C1 segment of cervical spinal cord (tissue), 14 donors: ENCODE measurements at regions not wholly inside any gene's neighbourhood (a gene's known extent, or its start where the extent isn't known, plus 50 kb on each side); places are given as distances from the start of the nearest gene placed in this dataset.
"Not testable (repeated sequence)": the region's sequence is repeated elsewhere in the genome, so short reads cannot be mapped to it uniquely, and the experiment has no call there.

Source experiments
- DNase-seq, 14 donors: peaks; one replicate each; lab custom pipeline; 2025; lab: John Stamatoyannopoulos, UW

DNA sequence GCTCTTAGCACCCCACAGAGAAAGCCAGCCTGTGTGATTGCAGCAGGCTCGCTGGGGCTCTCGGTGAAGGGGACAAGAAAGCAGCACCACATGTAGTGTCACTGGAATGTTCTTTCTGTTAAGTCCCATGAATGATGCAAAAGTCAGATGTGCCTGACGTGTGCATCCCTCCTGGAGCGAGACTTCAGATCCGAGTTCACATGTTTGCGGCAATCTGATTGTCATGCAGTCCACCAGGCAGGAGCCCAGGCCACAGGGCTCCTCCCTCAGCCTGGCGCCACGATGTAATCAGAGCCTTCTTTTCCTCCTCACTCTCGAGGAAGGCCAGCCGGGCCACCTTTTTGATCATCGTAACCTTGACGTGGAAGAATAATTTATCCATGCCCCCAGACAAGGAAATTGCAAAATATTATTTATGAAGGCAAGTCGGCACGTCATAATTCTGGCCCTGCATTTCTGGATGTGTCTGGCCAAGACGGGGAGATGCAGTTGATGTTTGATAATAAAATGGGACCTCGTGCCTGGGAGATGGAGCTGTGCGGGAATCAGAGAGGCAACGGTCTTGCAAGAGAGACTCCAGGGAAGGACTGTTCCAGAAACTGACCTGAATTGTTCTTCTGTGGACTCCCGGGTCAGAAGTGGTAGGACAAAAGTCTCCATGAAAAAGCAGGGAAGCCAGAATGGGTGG lies 214.6 kb downstream of the PHETA1 start:
- DNase-seq, result no peak

DNA sequence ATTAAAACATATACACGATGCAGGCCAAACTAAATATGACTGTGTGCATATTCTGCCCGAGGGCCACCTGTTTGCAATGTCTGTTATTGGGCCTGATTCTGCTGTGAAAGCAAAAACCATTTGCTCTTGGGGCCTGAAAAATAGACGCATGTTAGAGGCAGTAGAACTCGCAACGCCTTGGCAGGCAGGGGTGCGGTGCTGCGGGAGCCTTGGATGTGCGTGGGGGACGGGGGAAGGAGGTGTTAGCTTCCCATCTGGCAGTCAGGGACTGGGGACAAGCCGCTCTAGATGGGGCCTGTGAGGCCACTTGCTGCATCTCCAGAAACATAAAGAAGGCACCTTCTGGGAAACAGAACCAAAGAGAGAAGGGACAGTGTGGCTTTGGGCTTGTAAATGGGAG lies 216.3 kb downstream of the PHETA1 start:
- no peak for DNase-seq

DNA sequence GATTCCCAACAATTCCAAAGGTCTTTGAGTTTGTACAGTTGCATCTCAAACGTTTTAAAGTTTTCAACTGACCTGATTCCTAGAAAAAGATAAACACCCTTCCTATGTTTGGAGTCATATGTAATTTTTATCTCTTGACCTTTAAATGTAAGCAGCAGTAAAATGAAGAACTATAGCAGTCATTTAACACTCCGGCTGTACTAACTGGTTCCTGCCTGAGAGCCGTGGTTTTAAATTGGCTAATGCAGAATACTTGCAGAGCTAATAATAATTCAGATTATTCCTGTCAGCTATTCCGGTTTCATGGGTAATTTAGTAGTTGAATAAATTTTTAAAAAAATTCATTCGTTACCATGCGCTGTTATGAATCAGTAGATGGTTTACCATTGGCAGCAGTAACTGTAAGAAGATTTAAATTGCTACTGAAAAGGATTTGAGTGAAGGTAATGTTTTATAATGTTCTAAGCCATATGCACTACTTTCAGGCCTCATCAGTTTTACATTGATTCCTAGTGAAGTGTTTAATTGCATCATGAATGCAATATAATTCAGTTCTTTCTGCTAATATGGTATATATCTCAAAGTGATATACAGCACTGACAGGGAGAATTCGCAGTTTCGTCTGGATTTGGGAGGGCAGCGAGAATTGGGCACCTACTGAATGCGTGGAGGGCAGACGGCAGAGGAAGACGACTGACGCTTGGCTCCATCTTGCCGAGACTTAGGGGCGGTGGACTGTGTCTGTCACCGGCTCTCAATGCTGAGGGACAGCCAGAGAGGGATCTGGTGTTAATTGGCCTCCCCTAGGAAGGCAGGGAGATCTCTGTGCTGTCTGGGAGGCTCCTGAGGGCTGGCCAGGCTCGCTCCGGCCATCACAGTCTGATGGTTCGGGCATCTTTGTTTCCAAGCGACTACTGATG lies 217.7 kb downstream of the PHETA1 start:
- no peak for DNase-seq

DNA sequence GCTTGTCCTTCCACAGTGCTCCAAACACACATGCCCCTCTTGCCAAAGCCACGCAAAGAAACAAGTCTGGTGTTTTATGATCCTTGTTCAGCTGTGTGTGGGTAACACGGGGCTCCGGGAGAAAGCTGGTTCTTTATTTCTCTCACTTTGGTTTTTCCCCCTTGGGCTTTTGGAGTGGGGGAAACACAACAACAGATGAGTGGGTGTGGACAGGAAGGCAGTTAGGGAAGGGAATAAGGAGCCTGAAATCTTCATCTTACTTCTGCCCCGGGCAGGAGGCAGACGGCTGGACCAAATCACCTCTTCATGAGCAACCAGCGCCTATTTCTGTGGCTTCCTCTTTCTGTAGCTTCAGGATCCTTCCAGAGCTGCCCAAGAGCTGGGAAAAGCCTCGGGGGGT lies 218.5 kb downstream of the PHETA1 start:
- DNase-seq, result no peak

DNA sequence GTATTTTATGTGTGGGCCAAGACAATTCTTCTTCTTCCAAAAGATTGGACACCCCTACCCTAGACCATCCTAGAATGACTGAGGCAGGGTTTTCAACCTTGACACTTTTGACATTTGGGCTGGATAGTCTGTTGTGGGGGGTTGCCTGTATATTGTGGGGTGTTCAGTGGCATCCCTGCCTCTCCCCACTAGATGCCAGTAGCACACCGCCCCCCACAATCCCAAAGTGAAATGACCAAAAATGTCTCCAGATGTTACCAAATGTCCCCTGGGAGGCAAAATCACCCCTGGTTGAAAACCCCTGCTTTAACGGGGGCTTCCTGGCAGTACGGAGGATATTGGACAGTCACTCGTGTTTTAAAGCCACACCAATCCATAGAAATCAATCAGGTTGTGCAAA lies 219.6 kb downstream of the PHETA1 start:
- DNase-seq, result no peak

DNA sequence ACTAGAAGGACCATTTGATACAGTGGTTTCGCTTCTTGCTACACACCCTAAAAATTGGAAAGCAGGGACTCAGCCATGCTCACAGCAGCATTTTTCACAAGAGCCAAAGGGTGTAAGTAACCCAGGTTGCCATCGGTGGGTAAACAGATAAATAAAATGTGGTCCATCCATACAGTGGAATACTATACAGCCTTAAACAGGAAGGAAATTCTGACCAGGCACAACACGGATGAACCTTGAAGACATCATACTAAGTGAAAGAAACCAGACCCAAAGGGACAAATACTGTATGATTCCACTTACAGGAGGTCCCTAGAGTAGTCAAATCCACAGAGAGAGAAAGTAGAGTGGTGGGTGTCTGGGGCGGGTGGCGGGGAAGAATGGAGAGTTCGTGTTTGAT lies 220.9 kb downstream of the PHETA1 start:
- DNase-seq, result no peak

DNA sequence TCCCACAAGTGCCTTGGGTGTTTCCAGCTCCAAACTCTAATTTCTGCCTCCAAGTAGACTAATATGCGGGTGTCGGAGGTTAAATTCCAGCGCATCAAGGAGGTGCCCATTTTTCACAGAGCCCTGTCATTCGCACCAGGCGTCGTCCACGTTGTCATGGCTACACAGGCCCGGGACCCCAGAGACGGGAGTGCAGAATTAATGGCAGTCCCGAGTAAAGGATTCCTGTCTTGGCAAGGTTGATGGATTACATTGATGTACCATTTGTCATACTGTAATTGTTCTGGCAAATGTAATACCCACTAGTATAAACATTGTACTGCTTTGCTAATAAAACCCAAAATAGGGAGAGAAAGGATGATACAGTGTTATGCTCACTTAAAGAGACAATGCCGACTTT lies 222.9 kb upstream of the MYL2 start:
- DNase-seq, result no peak

DNA sequence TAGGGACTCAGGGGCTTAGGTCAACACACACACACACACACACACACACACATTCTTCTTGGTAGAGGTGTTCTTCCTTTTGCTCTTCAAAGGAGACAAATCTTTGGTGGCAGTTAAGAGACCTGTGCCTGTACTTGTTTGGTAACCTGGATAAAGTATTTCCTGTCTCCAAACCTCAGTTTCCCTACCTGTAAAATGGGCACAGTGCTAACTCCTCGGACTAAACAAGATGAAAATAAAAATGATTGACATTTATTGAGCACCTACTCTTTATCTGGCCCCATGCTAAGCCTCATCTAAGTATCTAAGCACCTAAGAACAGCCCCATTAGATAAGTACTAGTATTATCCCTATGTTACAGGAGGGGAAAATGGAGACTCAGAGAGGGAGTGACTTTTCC lies 220.8 kb upstream of the MYL2 start:
- DNase-seq, result no peak

DNA sequence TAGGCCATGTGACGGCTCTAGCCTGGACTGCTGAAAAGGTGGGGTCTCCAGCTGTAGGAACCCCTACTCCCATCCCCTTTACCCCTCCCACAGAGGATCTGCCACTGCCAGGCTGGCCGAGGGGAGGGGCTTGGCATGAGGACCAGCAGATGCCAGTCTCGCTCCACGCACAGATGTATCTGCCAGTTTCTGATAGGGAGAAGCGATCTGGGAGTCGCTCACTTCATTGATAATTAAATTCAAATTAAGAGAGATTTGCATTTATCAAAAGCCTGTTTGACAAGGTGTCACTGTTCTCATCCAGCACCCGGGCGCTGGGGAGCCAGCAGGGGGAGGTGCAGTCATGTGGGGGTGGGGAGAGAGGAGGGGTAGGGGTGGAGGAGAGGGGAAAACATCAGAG lies 217.6 kb upstream of the MYL2 start:
- DNase-seq, result no peak

DNA sequence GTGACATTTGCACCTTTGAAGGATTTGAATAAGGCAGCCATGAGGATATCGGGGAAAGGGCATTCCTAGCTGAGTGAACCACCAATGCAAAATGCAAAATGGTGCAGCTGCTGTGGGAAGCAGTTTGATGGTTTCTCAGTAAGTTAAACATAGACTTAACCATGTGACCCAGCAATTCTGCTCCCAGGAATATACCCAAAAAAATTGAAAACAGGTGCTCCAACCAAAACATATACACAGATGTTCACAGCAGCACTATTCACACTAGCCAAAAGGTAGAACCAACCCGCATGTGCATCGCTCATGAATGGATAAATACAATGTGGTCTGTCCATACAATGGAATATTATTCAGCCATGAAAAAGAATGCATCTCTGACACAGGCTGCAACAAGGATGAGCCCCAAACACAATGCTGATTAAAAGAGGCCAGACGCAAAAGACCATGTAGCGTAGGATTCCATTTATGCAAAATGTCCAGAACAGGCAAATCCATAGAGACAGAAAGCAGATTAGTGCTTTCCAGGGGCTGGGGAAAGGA lies 215.0 kb upstream of the MYL2 start:
- DNase-seq, result no peak

DNA sequence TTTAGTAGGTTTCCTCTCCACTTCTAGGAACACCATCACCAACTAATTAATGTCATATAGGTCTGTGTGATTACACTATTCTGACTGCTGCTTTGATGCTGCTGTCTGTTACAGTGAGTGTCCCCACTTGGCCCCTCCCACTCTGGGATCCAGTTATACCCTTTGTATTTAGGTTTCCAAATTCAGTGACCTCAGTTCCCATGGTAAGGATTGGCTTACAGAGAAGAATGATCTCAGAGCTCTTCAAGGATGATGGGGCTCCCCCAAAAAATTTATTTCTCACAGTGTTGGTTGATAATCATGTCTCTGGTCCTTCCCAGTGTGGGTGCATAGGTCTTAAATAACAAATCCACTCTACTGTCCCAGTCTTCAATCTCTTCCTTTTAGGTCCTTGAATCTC lies 210.0 kb upstream of the MYL2 start:
- no peak for DNase-seq

DNA sequence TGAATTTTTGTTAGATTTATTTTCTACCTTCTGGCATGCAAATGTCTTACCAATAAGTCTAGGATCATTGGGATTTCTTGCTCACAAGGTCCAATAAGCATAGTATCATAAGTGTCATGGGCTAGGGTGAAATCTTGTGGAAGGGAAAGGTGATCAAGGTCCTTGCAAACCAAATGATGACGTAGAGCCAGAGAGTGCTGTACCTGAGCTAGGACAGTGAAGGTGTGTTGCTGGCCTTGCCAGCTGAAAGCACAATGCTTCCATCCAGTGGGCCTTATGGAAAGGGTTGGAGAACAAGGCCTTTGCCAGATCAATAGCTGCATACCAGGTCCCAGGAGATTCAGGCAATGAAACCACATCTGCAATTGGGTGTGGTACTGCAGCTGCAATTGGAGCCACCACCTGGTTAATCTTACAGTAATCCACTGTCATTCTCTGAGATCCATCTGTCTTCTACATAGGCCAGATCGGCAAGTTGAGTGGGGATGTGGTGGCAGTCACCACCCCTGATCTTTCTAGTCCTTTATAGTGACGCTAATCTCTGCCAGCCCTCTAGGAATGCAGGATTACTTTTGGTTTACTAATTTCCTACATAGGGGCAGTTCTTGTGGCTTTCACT lies 208.9 kb upstream of the MYL2 start:
- DNase-seq, result no peak

DNA sequence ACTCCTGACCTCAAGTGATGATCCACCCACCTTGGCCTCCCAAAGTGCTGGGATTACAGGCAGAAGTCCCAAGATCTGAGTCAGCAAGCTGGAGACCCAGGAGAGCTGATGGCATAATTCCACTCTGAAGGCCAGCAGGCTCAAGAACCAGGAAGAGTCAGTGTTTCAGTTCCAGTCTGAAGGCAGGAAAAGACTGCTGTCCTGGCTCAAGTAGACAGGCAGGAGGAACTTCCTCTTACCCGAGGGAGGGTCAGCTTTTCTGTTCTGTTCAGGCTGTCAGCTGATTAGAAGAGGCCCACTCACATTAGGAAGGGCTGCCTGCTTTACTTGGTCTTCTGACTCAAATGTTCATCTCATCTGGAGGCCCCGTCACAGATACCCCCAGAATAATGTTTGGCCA lies 206.0 kb upstream of the MYL2 start:
- DNase-seq, result peak in 5 of 14 donors; percentile 4 to 24 (median 6)

DNA sequence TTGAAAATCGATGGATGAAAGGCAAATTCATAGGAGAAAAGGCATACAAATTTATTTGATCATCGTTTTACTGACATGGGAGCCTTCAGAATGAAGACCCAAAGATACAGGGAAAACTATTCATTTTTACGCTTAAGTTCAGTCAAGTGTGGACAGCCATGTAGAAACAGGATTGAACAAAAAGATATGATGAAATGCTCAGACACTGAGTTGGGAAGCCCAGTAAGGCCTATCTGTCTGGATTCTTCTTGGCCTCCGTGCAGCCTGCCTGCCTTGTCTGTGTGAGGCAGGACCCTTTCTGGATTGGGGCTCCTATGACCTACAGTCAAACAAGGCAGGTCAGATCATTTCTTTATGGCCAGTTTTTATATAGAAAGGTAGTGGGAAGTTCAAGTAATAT lies 203.8 kb upstream of the MYL2 start:
- DNase-seq, result no peak

DNA sequence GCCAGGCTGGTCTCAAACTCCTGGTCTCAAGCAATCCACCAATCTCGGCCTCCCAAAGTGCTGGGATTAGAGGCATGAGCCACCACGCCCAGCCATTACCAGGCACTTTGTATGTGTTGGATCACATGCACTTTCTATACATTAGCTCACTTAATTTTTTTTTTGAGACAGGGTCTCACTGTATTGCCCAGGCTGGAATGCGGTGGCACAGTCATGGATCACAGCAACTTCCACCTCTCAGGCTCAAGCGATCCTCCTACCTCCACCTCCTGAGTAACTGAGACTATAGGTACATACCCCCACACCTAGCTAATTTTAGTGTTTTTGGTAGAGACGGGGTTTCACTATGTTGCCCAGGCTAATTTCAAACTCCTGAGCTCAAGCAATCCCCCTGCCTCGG lies 203.0 kb upstream of the MYL2 start:
- no peak for DNase-seq

DNA sequence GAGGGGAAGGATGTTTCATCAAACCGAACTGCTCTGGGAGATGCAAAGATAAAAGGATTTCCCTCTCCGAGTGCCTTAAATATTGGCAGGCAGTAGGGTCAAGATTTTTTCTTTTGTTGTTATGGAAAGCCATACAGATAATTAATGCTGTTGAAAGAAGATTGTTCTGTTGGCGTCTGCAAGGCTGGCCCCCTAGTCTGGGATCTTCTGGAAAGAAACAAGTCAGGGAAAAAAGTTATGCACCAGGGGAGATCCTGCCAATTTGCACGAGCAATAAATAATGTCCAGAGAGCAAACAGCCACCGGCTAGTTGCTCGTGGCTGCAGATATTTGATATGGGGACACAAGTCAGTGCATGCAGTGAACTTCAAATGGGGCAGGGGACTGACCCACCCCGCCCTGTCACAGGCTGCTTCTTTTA lies 202.1 kb upstream of the MYL2 start:
- no peak for DNase-seq

DNA sequence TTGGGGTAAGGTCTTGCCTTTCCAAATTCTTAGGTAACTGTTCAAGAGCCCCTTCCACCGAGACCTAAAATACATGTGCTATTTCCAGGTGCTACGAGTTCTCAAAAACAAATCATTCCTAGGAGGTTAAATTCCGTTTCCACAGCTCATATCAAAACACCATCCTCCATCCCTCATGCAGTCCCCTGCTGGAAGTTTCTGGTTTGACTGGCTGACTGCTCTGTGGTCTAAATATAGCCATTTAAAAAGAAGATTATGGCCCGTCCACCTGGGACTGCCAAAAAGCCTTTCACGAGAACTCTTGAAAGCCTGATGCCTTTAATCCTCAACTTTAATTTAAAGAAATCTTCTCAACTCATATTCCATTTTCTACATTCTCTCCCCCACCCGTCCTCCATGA lies 201.5 kb upstream of the MYL2 start:
- no peak for DNase-seq

DNA sequence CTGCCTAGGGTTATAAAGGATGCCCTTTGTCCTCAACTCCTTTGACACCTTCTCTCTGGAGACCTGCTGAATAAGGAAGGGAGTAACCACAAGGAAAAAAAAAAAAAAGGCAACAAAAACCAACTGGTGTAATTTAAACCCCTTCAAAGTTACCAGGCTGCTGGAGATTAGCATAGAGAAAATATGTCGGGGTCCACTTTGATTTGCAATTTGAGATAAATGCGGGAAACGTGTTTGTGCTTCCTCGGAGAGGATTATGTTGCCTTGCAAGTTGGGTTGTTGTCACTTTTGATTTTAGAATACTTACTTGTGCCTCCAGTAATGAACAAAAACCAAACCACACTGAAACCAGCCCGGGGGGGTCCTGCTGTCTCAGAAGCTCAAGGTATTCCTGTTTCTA lies 200.2 kb upstream of the MYL2 start:
- DNase-seq, result no peak

DNA sequence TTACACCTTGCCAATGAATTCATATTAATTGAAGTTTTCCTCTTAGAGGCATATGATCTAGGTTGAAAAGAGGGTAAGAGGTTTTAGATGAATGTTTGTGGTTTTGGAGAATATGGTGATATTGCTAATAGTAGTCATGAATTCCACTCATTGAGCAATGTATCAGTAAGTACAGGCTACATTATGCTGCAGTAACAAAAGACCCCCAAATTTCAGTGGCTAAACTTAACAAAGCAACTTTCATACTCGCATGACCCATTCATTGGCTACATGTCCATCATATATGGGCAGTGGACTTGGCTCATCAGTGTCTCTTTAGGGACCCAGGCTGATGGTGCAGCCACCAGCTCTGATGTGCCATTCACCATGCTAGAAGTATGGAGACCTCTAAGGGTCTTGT lies 196.6 kb upstream of the MYL2 start:
- no peak for DNase-seq

DNA sequence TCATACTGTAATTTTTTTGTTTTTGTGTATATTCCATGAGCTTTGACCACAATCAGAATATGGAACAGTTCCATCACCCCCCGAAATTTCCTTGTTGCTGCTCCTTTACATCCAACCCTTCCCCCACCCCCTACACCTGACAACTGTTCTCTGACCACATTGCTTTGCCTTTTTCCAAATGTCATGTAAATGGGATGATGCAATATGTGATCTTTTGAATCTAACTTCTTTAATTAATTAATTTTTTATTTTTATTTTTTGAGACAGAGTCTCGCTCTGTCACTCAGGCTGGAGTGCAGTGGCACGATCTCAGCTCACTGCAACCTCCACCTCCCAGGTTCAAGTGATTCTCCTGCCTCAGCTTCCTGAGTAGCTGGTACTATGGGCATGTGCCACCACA lies 192.9 kb upstream of the MYL2 start:
- not testable (repeated sequence) for DNase-seq

DNA sequence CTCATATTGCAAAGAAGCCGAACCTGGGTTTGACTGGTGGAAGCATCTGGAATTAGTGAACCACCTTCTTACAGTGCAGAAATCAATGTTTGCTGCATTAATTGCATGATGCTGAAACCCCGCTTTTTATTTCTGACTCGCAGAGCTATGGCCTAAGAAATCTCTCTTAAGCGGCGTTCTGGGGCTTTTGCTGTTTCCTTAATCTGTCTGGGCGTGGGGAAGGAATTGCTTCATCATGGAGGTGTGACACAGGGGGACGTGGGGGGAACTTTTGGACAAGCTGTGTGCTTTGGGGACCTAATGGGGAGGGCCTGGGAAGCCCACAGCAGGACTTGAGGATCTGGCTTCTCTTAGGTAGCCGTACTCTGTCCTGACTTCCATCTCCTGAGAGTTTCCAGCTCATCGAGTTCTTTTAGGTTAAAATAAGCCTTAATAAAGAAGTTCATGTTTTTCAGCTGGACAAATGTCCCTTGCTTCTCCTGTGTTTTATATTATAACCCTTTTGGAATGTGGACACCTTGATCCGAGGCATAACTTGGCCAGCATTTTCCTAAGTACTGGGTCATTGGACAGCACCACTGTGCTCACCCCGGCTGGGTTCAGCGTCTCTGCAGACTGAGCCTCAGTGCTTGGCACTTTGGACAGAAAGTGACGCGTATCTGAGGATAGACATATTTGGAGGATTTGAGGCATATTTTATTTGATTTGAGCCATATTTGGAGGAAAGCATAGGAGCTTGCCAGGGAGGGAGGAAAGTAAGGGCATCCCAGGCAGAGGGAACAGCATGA lies 192.1 kb upstream of the MYL2 start:
- no peak for DNase-seq

DNA sequence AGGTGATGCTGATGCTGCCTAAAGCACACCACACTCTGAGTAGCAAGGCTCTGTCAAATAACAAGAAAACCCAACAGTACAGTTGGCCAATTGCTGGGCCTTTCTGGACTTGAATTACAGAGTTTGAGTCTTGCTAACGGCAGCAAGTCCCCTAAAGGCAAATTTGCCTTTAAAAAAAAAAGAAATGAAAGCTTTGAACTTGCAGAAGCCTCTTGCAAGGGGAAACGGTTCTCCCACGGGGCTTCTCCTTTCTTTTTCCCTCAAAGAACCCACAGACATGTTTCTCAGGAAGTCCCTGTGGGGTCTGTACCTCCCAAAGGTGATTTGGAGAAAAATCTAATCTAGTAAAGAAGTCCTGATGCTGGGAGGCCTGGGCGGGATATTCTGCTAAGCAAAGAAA lies 191.3 kb upstream of the MYL2 start:
- no peak for DNase-seq
